ENCODE measurements at regions not wholly inside any gene's neighbourhood (a gene's known extent, or its start where the extent isn't known, plus 50 kb on each side); places are given as distances from the start of the nearest gene placed in this dataset.

GRCh38 chr16:86994215-86994614, 323.0 kb downstream of the C16orf95 start:
- H3K27me3 ChIP-seq (ENCODE audit: insufficient read depth, low read length, poor library complexity) = no peaks in the 10 kb centered on the region
- H3K4me3 ChIP-seq (ENCODE audit: low read length) = no peak overlapping the region
- H2BK5ac ChIP-seq (ENCODE audit: low read length) = no peak overlapping the region
- no peak overlapping the region for H2BK15ac ChIP-seq (replicated peaks; ENCODE audit: low read depth)
- H4K8ac ChIP-seq (ENCODE audit: low read depth, low read length) = no peak overlapping the region
- no peak overlapping the region for H3K56ac ChIP-seq (ENCODE audit: low read length)
- no peak overlapping the region for H3K18ac ChIP-seq (ENCODE audit: low read length)
- no peak overlapping the region for H3K4me2 ChIP-seq (ENCODE audit: low read length)
- no peaks in the 10 kb centered on the region for H3K79me1 ChIP-seq (ENCODE audit: low read length)
- no peaks in the 10 kb centered on the region for H3K36me3 ChIP-seq (ENCODE audit: control insufficient read depth, insufficient read depth, low read length)
- H2AK5ac ChIP-seq (ENCODE audit: low read length) = no peak overlapping the region
- DNase-seq = no peak
- no peaks in the 10 kb centered on the region for H3K79me2 ChIP-seq (ENCODE audit: control insufficient read depth, insufficient read depth, low read length)
- no peak overlapping the region for H2BK120ac ChIP-seq (ENCODE audit: low read depth, low read length)
- H3K27ac ChIP-seq (ENCODE audit: low read depth, low read length) = no peak overlapping the region
- no peaks in the 10 kb centered on the region for H3K4me1 ChIP-seq (ENCODE audit: control insufficient read depth, low read depth, low read length)
- WGBS (ENCODE audit: extremely low coverage, insufficient coverage, low lambda C conversion rate) = no CpG with 5 or more reads among the region's 3 CpGs
- no peak overlapping the region for H3K4ac ChIP-seq (ENCODE audit: low read depth, low read length)
- H4K5ac ChIP-seq (ENCODE audit: low read length) = no peak overlapping the region
- H3K9ac ChIP-seq (ENCODE audit: low read length) = no peak overlapping the region
- H3K23ac ChIP-seq (ENCODE audit: low read length) = no peak overlapping the region

- no CpG with 5 or more reads among the region's 12 CpGs for WGBS (ENCODE audit: extremely low coverage, insufficient coverage, low lambda C conversion rate)
- Histone ChIP-seq H3K79me2 (ENCODE audit: control insufficient read depth, insufficient read depth, low read length) (no peaks in the 10 kb centered on the region), H2BK120ac (ENCODE audit: low read depth, low read length) (no peak overlapping the region), H3K4me2 (ENCODE audit: low read length) (no peak overlapping the region), H3K56ac (ENCODE audit: low read length) (no peak overlapping the region), H3K4me1 (ENCODE audit: control insufficient read depth, low read depth, low read length) (no peaks in the 10 kb centered on the region), H4K8ac (ENCODE audit: low read depth, low read length) (no peak overlapping the region), H3K27ac (ENCODE audit: low read depth, low read length) (no peak overlapping the region), H3K4me3 (ENCODE audit: low read length) (no peak overlapping the region), H3K9ac (ENCODE audit: low read length) (no peak overlapping the region), H3K4ac (ENCODE audit: low read depth, low read length) (no peak overlapping the region), H3K36me3 (ENCODE audit: control insufficient read depth, insufficient read depth, low read length) (no peaks in the 10 kb centered on the region), H3K79me1 (ENCODE audit: low read length) (no peaks in the 10 kb centered on the region), H3K27me3 (ENCODE audit: insufficient read depth, low read length, poor library complexity) (no peaks in the 10 kb centered on the region), H3K23ac (ENCODE audit: low read length) (no peak overlapping the region), H2BK5ac (ENCODE audit: low read length) (no peak overlapping the region), H2BK15ac (replicated peaks; ENCODE audit: low read depth) (no peak overlapping the region), H4K5ac (ENCODE audit: low read length) (no peak overlapping the region), H3K18ac (ENCODE audit: low read length) (no peak overlapping the region), H2AK5ac (ENCODE audit: low read length) (no peak overlapping the region)
- DNase-seq = no peak
Measured at GRCh38 chr16:86994651-86995171, 322.5 kb downstream of the C16orf95 start.

- H4K5ac ChIP-seq (ENCODE audit: low read length) = no peak overlapping the region
- H3K79me2 ChIP-seq (ENCODE audit: control insufficient read depth, insufficient read depth, low read length) = no peaks in the 10 kb centered on the region
- no peaks in the 10 kb centered on the region for H3K79me1 ChIP-seq (ENCODE audit: low read length)
- H3K4me2 ChIP-seq (ENCODE audit: low read length) = no peak overlapping the region
- no peak overlapping the region for H3K4ac ChIP-seq (ENCODE audit: low read depth, low read length)
- H3K27ac ChIP-seq (ENCODE audit: low read depth, low read length) = no peak overlapping the region
- H2AK5ac ChIP-seq (ENCODE audit: low read length) = no peak overlapping the region
- H3K56ac ChIP-seq (ENCODE audit: low read length) = no peak overlapping the region
- H2BK120ac ChIP-seq (ENCODE audit: low read depth, low read length) = no peak overlapping the region
- no peak for DNase-seq
- no peak overlapping the region for H3K4me3 ChIP-seq (ENCODE audit: low read length)
- H3K4me1 ChIP-seq (ENCODE audit: control insufficient read depth, low read depth, low read length) = no peaks in the 10 kb centered on the region
- H3K9ac ChIP-seq (ENCODE audit: low read length) = no peak overlapping the region
- no CpG with 5 or more reads among the region's 15 CpGs for WGBS (ENCODE audit: extremely low coverage, insufficient coverage, low lambda C conversion rate)
- H2BK15ac ChIP-seq (replicated peaks; ENCODE audit: low read depth) = no peak overlapping the region
- H3K18ac ChIP-seq (ENCODE audit: low read length) = no peak overlapping the region
- no peaks in the 10 kb centered on the region for H3K27me3 ChIP-seq (ENCODE audit: insufficient read depth, low read length, poor library complexity)
- no peak overlapping the region for H3K23ac ChIP-seq (ENCODE audit: low read length)
- H4K8ac ChIP-seq (ENCODE audit: low read depth, low read length) = no peak overlapping the region
- no peaks in the 10 kb centered on the region for H3K36me3 ChIP-seq (ENCODE audit: control insufficient read depth, insufficient read depth, low read length)
- no peak overlapping the region for H2BK5ac ChIP-seq (ENCODE audit: low read length)
Measured at GRCh38 chr16:86995456-86995855, 321.7 kb downstream of the C16orf95 start.

- no peak overlapping the region for H2AK5ac ChIP-seq (ENCODE audit: low read length)
- no peaks in the 10 kb centered on the region for H3K36me3 ChIP-seq (ENCODE audit: control insufficient read depth, insufficient read depth, low read length)
- no peak overlapping the region for H3K56ac ChIP-seq (ENCODE audit: low read length)
- no peak overlapping the region for H3K4me2 ChIP-seq (ENCODE audit: low read length)
- H4K5ac ChIP-seq (ENCODE audit: low read length) = no peak overlapping the region
- H3K23ac ChIP-seq (ENCODE audit: low read length) = no peak overlapping the region
- H3K18ac ChIP-seq (ENCODE audit: low read length) = no peak overlapping the region
- H3K27ac ChIP-seq (ENCODE audit: low read depth, low read length) = no peak overlapping the region
- no peak overlapping the region for H3K9ac ChIP-seq (ENCODE audit: low read length)
- H3K4me3 ChIP-seq (ENCODE audit: low read length) = no peak overlapping the region
- no peaks in the 10 kb centered on the region for H3K4me1 ChIP-seq (ENCODE audit: control insufficient read depth, low read depth, low read length)
- no peak overlapping the region for H4K8ac ChIP-seq (ENCODE audit: low read depth, low read length)
- no peak overlapping the region for H2BK5ac ChIP-seq (ENCODE audit: low read length)
- H3K27me3 ChIP-seq (ENCODE audit: insufficient read depth, low read length, poor library complexity) = no peaks in the 10 kb centered on the region
- H3K79me1 ChIP-seq (ENCODE audit: low read length) = no peaks in the 10 kb centered on the region
- no peak for DNase-seq
- no CpG with 5 or more reads among the region's 10 CpGs for WGBS (ENCODE audit: extremely low coverage, insufficient coverage, low lambda C conversion rate)
- H3K79me2 ChIP-seq (ENCODE audit: control insufficient read depth, insufficient read depth, low read length) = no peaks in the 10 kb centered on the region
- H3K4ac ChIP-seq (ENCODE audit: low read depth, low read length) = no peak overlapping the region
- H2BK15ac ChIP-seq (replicated peaks; ENCODE audit: low read depth) = no peak overlapping the region
- H2BK120ac ChIP-seq (ENCODE audit: low read depth, low read length) = no peak overlapping the region
Measured at GRCh38 chr16:86996081-86996480, 321.1 kb downstream of the C16orf95 start.

- no peaks in the 10 kb centered on the region for H3K79me1 ChIP-seq (ENCODE audit: low read length)
- H3K9ac ChIP-seq (ENCODE audit: low read length) = no peak overlapping the region
- H3K4ac ChIP-seq (ENCODE audit: low read depth, low read length) = no peak overlapping the region
- H3K18ac ChIP-seq (ENCODE audit: low read length) = no peak overlapping the region
- DNase-seq = no peak
- H2BK15ac ChIP-seq (replicated peaks; ENCODE audit: low read depth) = no peak overlapping the region
- H3K4me1 ChIP-seq (ENCODE audit: control insufficient read depth, low read depth, low read length) = no peaks in the 10 kb centered on the region
- WGBS (ENCODE audit: extremely low coverage, insufficient coverage, low lambda C conversion rate) = no CpG with 5 or more reads among the region's 11 CpGs
- no peaks in the 10 kb centered on the region for H3K79me2 ChIP-seq (ENCODE audit: control insufficient read depth, insufficient read depth, low read length)
- H4K8ac ChIP-seq (ENCODE audit: low read depth, low read length) = no peak overlapping the region
- H3K4me2 ChIP-seq (ENCODE audit: low read length) = no peak overlapping the region
- no peaks in the 10 kb centered on the region for H3K27me3 ChIP-seq (ENCODE audit: insufficient read depth, low read length, poor library complexity)
- H4K5ac ChIP-seq (ENCODE audit: low read length) = no peak overlapping the region
- no peak overlapping the region for H3K56ac ChIP-seq (ENCODE audit: low read length)
- no peak overlapping the region for H2BK120ac ChIP-seq (ENCODE audit: low read depth, low read length)
- no peak overlapping the region for H3K4me3 ChIP-seq (ENCODE audit: low read length)
- no peak overlapping the region for H3K23ac ChIP-seq (ENCODE audit: low read length)
- no peaks in the 10 kb centered on the region for H3K36me3 ChIP-seq (ENCODE audit: control insufficient read depth, insufficient read depth, low read length)
- no peak overlapping the region for H2BK5ac ChIP-seq (ENCODE audit: low read length)
- H2AK5ac ChIP-seq (ENCODE audit: low read length) = no peak overlapping the region
- H3K27ac ChIP-seq (ENCODE audit: low read depth, low read length) = no peak overlapping the region
Measured at GRCh38 chr16:86997058-86997457, 320.1 kb downstream of the C16orf95 start.
